Suppressor macrophage treated with lipopolysaccharide for 1 hour (primary cell): ENCODE measurements at regions not wholly inside any gene's neighbourhood (a gene's known extent, or its start where the extent isn't known, plus 50 kb on each side); places are given as distances from the start of the nearest gene placed in this dataset.

Experiments
- DNase-seq, 3 donors: peaks; one replicate each; pipeline ENCODE4 v3.0.0-alpha.2; 2020 to 2022

DNA sequence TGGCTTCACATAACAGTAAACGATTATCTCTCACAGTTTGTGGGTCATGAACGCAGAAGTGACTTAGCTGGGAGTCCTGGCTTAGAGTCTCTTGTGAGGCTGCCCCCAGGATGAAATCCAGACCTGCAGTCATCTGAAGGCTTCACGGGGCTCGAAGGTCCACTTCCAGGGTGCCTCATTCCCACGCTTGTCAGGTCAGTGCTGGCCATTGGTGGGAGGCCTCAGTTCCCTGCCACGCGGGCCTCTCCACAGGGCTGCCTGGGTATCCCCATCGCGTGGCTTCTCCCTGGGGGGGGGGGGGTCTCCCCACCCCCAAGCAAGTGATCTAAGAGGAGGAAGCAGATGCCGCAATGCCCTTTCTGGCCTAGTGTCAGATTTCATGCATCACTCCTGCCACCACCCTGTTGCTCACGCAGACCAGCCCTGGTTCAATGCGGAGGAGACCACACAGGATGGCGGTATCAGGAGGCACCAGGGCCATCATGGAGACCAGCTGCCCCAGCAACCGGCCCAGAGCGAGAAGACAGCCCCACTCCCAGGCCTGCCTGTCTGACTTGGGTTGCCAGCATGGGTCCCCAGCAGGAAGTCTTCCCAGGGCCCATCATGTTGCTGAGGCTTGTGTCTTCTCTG is 77.3 kb upstream of the CDH5 start:
- no peak for DNase-seq

GRCh38 chr16:66287926-66288325 is 78.6 kb upstream of the CDH5 start:
- DNase-seq: peak; percentile 30 to 63 (median 36)

GRCh38 chr16:66287416-66287815 is 79.1 kb upstream of the CDH5 start:
- DNase-seq: no peak

DNA sequence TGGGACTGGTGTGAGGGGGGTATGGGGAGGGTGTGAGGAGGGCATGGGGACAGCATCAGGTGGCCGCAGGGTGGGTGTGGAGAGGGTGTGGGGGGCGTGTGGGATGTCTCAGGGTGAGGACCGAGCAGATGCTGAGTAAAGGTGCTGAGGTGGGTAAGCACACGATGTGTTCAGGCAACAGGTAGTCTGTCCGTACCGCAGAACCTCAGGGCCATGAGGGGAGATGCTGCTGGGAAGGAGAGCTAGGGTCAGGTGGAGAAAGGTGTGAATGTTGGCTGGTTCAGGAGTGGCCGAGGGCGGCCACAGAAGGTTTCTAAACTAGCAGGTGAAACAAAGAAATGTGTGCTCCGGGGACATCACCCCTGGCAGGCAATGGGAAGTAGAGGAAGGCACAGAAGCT is 80.0 kb upstream of the CDH5 start:
- DNase-seq: no peak

DNA sequence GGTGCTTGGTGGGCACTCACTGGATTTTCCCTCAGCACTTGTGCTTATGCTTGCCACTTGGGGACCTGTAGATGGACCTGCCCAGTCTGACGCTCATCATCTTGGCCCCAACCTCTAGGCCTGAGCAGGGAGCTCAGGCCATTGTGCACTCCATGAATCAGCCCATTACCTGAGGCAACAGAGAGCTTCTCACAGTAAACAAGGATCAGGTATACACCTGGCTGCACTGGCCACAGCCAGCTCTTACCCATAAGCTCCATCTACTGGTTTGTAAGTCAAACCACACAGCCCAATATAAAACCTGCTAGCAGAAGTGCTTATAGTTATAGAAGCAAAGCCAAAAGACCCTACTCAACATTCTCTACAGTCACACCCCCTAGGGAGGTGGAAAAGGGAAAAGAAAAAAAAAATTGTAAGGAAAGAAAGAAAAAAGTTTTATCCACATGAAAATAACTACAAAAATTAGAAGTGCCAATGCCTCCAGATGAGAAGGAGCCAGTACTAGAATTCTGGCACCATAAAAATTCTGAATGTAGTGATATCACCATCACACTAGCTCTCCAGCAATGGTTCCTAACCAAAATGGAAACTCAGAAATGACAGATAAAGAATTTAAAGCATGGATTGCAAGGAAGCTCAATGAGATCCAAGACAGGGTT is 87.8 kb upstream of the CDH5 start:
- no peak for DNase-seq

DNA sequence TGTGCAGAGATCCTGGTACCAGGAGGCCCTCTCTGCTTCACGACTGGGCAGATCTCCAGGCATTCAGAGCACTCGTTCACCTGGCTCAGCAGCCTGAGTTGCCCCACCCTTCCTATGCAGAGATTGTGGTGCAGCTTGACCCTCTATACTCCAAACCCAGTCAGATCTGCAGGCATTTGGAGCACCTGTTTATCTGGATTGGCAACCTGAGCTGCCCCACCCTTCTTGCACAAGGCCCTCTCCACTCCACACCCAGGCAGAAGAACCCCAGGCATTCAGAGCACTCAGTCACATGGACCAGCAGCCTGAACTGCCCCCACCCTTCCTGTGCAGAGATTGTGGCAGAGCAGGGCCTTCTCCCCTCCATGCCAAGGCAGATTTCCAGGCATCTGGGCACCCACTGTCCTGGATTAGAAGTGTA is 88.4 kb upstream of the CDH5 start:
- DNase-seq: no peak

DNA sequence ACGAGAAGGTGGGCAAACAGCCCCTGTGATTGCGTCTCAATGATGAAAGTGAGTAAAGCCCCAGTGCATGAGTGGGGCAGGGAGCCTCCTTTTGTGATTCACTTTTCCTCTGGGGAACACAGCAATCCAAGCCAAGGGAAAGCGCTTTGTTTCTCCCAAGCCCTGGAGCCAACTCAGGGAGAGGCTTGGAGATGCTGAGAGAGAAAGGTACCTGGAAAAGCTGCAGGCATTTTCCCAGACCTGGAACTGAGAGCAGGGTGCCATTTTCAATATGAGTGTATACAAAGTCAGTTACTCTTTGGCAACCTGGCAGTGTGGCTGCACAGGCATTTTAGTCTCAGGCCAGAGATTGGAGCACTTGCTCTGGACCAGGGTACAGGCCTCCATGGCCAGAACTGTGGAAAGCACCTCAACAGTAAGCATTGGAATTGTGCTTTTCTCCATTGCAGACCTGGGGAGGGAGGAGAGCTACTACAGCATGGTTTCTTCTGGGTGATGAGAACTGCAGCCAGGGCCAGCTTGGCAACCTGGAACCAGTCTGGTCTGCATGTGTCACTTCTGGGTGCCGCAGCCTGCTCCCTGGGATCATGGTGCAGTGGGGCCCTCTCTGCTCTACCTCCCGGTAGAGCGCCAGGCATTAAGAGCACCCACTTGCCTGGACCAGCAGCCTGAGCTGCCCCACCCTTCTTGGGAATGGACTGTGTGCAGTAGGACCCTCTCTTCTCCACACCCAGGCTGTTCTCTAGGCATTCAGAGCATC is 89.0 kb upstream of the CDH5 start:
- no peak for DNase-seq

GRCh38 chr16:66275775-66276428 is 90.6 kb upstream of the CDH5 start:
- peak; percentile 71 to 80 (median 74) for DNase-seq

- peak; percentile 44 to 74 (median 64) for DNase-seq
Measured at GRCh38 chr16:66274335-66275110, 92.0 kb upstream of the CDH5 start.

GRCh38 chr16:66273644-66274334 is 92.7 kb upstream of the CDH5 start:
- no peak for DNase-seq

DNA sequence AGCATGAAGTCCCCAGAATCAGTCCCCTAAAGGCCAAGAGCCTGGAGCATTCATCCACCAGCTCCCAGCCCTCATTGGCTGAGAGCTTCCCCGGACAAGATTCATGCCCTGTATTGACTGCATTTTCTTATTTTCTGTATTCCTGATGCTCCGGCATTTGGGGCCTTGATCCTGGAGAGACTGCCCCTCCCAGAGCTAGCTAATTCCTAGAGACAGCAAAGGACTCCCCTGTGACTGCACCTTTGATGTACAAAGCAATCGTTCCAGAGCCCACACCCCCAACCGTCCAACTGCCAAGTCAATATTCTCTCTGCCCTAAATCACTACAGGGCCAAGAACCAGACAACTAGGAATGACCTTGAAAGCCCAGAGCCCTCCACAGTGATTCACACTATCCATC is 93.4 kb upstream of the CDH5 start:
- DNase-seq: no peak

DNA sequence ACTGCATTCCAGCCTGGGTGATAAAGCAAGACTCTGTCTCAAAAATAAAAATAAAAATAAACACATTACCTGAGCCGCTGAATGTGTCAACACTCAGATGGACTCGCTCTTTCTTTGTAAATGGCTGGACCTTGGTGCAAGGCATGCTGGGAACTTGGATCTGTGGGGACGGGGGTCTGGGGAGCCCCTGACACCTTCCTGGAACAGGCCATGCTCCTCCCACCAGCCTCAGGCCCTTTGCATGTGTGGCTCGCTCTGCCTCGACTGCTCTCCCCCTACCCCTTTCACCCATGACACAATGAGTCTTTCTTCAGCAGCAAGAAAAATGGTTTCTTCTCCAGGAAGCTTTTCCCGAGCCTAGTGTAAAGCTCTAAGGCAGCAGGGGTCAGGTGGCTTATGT is 94.0 kb upstream of the CDH5 start:
- DNase-seq: no peak

DNA sequence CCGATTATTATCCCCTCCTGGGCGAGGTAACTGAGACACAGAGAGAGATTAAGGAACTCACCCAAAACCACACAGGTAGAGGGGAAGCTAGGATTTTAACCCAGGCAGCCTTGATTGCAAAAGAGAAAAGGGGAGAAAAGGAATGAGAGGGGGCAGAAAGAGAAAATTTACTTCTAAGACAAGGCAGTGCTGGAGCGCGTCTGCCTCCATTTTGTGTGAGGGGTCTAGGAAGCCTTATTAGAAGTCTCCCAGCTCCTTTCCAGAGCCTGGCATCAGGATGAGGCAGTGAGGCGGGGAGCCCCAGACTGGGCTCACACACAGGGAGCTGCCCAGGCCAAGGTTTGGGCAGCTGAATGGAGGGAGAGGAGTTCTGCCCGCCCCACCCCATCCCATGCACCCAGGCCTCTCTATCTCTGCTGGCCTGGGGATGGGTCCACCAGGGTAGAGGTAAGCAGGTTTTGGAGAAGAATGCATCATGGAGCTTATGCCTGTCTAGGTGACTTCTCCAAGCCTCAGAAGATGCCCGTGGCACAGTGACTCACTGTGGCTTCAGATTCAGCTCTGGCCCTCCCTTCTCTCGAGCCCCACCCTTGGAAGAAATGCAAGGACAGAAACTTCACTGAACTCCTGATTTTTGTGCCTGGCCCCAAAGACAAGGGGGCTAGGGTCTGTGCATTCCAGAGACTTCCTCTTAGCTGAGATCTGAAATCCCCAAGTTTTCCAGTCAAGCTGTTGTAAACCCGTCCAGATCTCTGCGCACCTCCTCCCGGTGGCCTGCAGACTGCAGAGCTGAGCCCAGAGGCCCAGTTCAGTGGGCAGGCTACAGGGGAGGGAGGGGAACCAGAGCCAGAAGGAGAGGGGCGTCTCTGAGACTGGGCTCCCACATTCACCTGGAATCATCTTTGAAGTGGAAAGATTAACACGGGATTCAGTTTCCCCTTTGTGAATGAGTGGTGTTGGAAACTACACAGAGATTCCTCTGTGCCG is 95.1 kb upstream of the CDH5 start:
- no peak for DNase-seq

GRCh38 chr16:66270333-66270927 is 96.1 kb upstream of the CDH5 start:
- peak; percentile 60 to 86 (median 76) for DNase-seq

- DNase-seq: no peak
Measured at GRCh38 chr16:66269617-66270332, 96.7 kb upstream of the CDH5 start.

DNA sequence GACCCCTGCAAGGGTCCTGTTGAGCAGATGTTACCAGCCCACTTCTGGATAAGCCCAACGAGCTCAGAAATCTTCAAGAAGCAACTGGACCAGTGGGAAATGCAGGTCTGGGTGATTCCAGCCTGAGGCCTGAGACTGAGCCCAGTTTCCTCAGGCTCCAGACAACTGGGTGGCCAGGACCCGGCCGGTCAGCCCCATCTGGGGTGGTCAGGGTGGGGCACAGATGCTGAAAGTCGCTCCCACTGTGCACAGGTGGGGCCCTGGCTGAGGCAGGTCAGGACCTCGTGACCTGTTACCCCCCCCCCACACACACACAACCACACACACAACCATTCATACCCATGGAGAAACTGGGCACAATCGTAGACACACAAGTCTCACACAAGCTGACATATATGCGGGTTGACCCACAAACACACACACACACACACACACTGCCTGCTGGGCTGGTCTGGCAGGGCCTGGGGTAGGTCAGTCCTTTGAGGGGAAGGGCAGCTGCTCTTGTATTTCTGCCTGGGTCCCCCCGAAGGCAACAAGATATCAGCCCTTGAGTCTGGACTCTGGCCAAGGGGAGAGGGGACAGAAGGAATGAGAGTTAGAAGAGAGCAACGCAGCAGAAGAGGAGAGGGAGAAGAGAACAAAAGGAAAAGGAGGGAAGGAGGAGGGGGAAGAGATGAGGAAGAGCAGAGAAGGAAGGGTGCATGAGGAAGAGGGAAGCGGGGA is 99.0 kb upstream of the CDH5 start:
- DNase-seq: no peak

DNA sequence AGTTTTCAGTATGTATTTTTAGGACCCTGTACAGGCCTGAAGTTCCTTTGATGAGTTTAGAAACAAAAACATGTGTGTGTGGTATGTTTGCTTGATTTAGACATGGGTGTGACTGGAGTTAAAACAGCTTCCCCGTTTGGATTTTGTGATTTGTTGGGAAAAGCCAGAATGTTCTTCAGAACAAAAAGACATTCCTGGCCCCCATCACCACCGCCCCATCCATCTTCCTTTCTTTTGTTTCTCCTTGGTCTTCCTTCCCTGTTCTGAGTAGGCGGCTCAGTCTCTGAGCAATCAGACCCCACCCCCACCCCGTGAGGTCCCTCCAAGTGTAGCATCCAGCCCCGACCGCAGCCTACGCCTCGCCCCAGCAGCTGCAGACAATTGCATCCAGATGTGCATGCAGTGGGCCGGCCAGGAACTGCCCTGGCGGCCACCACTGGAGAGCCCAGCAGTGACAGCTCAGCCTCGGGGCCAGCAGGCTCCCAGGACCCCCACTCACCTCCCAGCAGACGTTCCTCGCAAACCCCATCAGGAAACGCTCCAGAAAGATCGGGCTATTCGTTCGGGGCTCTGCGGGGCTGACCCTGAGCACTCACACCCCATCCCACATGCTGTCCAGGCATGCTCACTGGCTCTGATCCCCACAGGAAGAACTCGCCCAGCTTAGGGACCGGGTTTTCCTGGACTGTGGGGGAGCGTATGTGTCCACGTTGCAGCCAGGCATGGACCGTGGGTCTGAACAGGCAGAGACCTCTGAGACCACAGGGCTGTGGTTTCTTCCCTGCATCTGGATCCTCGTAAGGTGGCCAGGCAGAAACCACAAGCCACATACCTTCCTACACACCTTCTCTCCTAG is 99.8 kb upstream of the CDH5 start:
- DNase-seq: peak in 2 of 3 donors; percentile 16 to 27

GRCh38 chr16:66265556-66266141 is 100.8 kb upstream of the CDH5 start:
- DNase-seq: no peak
